ENCODE measurements at regions not wholly inside any gene's neighbourhood (a gene's known extent, or its start where the extent isn't known, plus 50 kb on each side); places are given as distances from the start of the nearest gene placed in this dataset.

- H3K23ac ChIP-seq (ENCODE audit: low read depth, low read length): no peak overlapping the region
- H3K18ac ChIP-seq (ENCODE audit: low read depth, low read length): no peak overlapping the region
- H4K20me1 ChIP-seq (ENCODE audit: insufficient read depth, low read length): no peaks in the 10 kb centered on the region
- H3K27ac ChIP-seq (ENCODE audit: insufficient read depth, low read length): no peak overlapping the region
- H2AFZ ChIP-seq (replicated peaks; ENCODE audit: low read length, poor library complexity): peak overlapping the region; percentile 53
- no peak overlapping the region for H2BK20ac ChIP-seq (ENCODE audit: low read depth, low read length)
- no peak for DNase-seq
- H2BK15ac ChIP-seq (ENCODE audit: low read depth, low read length): peak overlapping the region; percentile 60; the same call in 2 of the 3 replicates
- no peak overlapping the region for H3K56ac ChIP-seq (ENCODE audit: extremely low read depth, insufficient read depth, low read length)
- dilution Hi-C loops (cut with HindIII; ENCODE audit: low sequenced_read_pairs, unreplicated experiment) (no loop called here), in situ Hi-C loops (cut with MboI; ENCODE audit: low sequenced_read_pairs) (no loop called here), intact Hi-C loops (cut with micrococcal nuclease) (loop anchor here (5.0 to 10.0 kb wide), 2 partner anchors 283 to 430 kb away; no protein-coding TSS in a partner anchor)
- no peak overlapping the region for H2BK5ac ChIP-seq (ENCODE audit: low read depth, low read length, poor library complexity, severe bottlenecking)
- H3K4me2 ChIP-seq (ENCODE audit: low read depth, low read length): no peak overlapping the region; the same call in 1 of the 2 replicates
- no TSS peak for BruUV-seq (replicated peaks)
- no peaks in the 10 kb centered on the region for H3K4me1 ChIP-seq (ENCODE audit: control insufficient read depth, insufficient read depth, low read length)
- H3K4me3 ChIP-seq (ENCODE audit: insufficient read depth, low read depth, low read length): no peak overlapping the region
- H3K79me1 ChIP-seq (ENCODE audit: low read depth in 1 of 2, low read length in 2 of 2): no peaks in the 10 kb centered on the region
- H2AK9ac ChIP-seq (replicated peaks; ENCODE audit: low read depth, low read length, poor library complexity): no peak overlapping the region
- ATAC-seq (ENCODE audit: low read depth): no peak
- peak overlapping the region; percentile 54; the same call in 1 of the 2 replicates for H4K91ac ChIP-seq (ENCODE audit: insufficient read depth, low read depth, low read length)
- TF ChIP-seq FOS (IDR thresholded peaks at IDR 0.05; ENCODE audit: low read depth, low read length): no peak
- no peak for TF ChIP-seq MAFK (IDR thresholded peaks at IDR 0.05; ENCODE audit: low read depth, low read length)
- no peak for TF ChIP-seq POLR2A (IDR thresholded peaks at IDR 0.05; ENCODE audit: low read depth, low read length)
- TF ChIP-seq MXI1 (IDR thresholded peaks at IDR 0.05; ENCODE audit: borderline replicate concordance, low read depth, low read length): no peak
- TF ChIP-seq ELK1 (IDR thresholded peaks at IDR 0.05; ENCODE audit: borderline replicate concordance, low read depth, low read length): no peak
- TF ChIP-seq MAZ (IDR thresholded peaks at IDR 0.05; ENCODE audit: borderline replicate concordance, low read depth, low read length): no peak
- TF ChIP-seq CTCF (conservative IDR thresholded peaks at IDR 0.05; ENCODE audit: low read depth, low read length): no peak
- no peak for TF ChIP-seq USF2 (IDR thresholded peaks at IDR 0.05; ENCODE audit: low read depth, low read length)
- ChIA-PET CTCF (no interaction called here), POLR2A (ENCODE audit: unreplicated experiment) (interaction anchor here (0.7 kb wide), 1 partner anchor 108 kb away, joined by 3 read pairs; no protein-coding TSS in a partner anchor)
- peak overlapping the region; percentile 52; the same call in 1 of the 2 replicates for H2BK120ac ChIP-seq (ENCODE audit: low read depth, low read length)
- no peak overlapping the region for H3K4ac ChIP-seq (ENCODE audit: low read depth, low read length)
- peak overlapping the region; percentile 8; the same call in 1 of the 2 replicates for H4K5ac ChIP-seq (ENCODE audit: low read depth, low read length)
- no peak overlapping the region for H4K8ac ChIP-seq (ENCODE audit: low read depth in 2 of 2, low read length in 2 of 2)
- H3K36me3 ChIP-seq (ENCODE audit: control insufficient read depth, insufficient read depth, low read length): no peaks in the 10 kb centered on the region
- no peaks in the 10 kb centered on the region for H3K9me3 ChIP-seq (ENCODE audit: control insufficient read depth, insufficient read depth, low read length)
- H3K27me3 ChIP-seq (ENCODE audit: control insufficient read depth, insufficient read depth, low read length): no peaks in the 10 kb centered on the region
- 0 out of 2 replicates have a peak overlapping the region, but pooled peaks have one; percentile 39 for H3K14ac ChIP-seq (replicated peaks; ENCODE audit: low read depth, low read length)
- H3K9me1 ChIP-seq (ENCODE audit: insufficient read depth, low read length): no peaks in the 10 kb centered on the region
- 71% methylated on average over 19 of the region's 31 CpGs; no CpG with 5 or more reads in 1 of the 2 experiments for WGBS, 2 experiments (ENCODE audit: extremely low coverage in 2 of 2, insufficient read length in 1 of 2)
- no peak overlapping the region for H2AK5ac ChIP-seq (ENCODE audit: low read depth, low read length)
- no peak overlapping the region for H3K9ac ChIP-seq (ENCODE audit: low read depth, low read length)
These were observed 453.2 kb downstream of the QKI start for GRCh38 chr6:163867518-163868292.

All from IMR-90 (cell line).